ENCODE measurements at regions not wholly inside any gene's neighbourhood (a gene's known extent, or its start where the extent isn't known, plus 50 kb on each side); places are given as distances from the start of the nearest gene placed in this dataset.
"Not testable (repeated sequence)": the region's sequence is repeated elsewhere in the genome, so short reads cannot be mapped to it uniquely, and the experiment has no call there.

DNA sequence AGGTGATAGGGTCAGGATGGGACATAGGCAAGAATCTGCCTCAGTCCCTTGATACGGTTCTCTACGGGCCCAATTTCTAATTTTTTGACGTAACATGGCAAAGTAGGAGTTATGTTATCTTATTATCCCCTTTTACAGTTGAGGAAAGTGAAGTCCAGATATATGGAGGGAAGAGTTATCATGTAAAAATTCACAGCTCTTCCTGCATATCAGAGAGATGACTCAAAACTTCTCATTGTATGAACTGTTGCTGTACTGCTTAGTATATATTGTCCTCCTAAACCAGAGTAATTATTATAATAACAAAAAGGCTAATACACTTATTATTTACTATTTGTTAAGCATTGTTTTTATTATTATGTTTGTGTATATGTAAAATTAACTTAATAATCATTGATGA, 260.5 kb upstream of the IGFBP7 start:
- DNase-seq: no peak

DNA sequence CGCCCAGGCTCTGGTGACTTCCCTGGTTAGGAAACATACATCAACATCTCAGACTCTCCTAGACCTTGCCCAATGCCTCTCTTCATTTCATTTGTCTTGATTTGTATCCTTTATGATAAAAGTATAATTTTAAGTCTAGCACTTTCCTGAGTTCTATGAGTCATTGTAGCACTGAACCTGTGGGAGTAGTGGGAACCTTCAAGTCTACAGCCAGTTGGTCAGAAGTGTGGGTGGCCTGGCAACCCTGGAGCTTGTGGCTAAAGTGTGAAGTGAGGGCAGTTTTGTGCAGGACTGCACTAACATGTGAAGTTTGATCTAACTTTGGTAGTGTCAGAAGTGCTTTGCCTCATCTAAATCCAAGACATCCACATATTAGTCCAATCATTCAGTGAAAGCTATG, 259.3 kb upstream of the IGFBP7 start:
- DNase-seq: no peak

DNA sequence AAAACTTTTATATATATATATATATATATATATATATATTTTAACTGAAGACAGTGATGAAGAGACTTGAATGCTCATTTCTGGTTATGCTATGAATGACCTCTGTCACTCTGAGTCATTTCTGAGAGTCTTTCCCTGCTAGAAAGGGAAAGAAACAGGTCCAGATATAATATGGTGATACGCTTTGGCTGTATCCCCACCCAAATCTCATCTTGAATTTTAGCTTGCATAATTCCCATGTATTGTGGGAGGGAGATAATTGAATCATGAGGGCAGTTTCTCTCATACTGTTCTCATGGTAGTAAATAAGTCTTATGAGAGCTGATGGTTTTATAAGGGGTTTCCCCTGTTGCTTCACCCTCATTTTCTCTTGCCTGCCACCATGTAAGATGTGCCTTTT, 254.1 kb upstream of the IGFBP7 start:
- DNase-seq: no peak

DNA sequence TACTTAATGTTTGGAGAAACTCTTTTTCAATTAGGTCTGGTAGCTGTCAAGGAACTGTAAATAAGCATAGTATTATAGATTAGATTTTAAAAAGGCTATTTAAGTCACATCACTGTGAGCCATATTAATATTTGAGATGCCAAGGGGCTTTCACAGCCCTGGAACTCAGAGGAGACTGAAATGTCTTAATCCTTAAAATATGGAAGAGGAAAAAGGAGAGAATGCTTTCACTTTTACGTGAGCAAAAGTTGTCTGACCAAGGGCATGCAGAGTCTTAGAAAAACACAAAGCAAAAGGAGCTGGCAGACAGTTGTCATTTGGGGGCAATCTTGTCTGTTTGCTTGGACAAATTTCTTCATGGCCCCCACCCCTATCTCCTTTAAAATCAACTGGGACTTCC, 253.2 kb upstream of the IGFBP7 start:
- no peak for DNase-seq

DNA sequence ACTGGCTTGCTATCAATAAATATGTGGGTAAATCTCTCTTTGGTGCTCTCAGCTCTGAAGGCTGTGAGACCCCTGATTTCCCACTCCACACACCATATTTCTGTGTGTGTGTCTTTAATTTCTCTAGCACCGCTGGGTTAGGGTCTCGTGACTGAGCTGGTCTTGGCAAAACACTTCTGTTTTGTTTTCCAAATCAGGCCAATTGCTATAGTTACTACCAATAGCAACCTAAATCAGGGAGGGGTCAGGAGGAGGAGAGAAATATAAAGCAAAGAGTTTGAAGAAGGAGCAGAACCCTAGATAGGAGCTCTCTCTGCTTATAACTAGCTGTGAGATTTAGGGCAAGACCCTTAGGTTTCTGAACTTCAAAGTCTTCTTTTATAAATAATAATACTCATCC, 250.5 kb upstream of the IGFBP7 start:
- DNase-seq: no peak

DNA sequence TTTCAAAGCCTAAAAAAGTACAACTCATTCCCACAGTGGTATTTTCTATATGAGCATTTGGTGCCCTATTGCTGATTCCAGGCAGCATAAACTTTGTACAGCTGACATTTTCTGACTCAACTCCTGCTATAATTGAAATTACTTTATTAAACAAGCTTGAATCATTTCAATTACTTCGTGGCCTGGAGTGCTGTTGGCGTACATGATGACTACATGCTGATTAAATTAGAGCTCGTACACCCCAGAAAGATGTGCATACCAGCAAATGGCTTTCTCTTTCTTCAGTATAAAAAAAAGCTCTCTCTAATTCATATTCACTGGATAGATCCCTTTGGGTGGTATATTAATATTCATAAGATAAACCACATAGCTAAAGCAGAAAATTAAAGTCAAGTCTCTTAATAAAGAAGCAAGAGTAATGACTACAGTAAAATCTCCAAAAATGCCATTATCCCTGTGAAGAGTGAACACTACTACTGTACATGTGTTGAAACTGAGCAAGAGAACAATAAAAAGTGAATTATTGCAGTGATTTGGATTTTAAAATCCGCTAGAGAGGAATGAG, 245.0 kb upstream of the IGFBP7 start:
- DNase-seq: no peak

DNA sequence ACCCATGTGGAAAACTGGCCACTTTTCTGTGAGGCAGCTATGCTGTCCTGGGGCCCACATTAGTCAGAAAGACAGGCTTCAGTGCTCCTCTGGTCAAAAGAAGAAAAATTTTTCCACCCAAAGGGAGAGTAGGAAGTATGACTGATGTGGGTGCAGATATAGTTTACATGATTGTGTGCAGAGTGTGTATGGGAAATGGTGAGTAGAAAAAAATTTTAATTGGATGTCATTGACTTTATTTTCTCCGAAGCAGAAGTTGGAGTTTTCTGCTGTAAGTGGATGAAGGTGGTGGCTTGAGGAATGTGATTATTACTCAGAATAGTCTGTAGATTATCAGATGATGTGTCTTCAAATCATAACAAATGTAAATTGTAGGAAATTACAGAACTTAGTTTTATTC, 241.5 kb upstream of the IGFBP7 start:
- no peak for DNase-seq

DNA sequence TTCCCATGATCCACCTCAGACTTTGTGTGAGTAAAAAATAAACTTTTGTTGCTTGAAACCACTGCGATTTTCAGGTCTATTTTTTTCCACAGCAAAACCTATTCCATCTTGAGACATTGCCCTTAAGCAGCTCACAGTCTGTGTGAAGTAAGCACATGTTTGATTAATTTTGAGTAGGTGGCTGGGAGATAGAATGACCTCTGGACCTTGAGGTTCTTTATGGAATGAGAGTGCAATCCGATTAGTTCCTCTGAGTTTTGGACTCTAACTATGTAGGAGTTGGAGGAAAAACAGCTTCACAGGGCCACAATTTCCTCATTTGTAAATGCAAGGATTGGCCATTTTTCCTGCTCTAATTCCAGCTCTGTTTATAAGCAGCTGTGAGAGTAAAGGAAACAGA, 234.1 kb upstream of the IGFBP7 start:
- DNase-seq: no peak

DNA sequence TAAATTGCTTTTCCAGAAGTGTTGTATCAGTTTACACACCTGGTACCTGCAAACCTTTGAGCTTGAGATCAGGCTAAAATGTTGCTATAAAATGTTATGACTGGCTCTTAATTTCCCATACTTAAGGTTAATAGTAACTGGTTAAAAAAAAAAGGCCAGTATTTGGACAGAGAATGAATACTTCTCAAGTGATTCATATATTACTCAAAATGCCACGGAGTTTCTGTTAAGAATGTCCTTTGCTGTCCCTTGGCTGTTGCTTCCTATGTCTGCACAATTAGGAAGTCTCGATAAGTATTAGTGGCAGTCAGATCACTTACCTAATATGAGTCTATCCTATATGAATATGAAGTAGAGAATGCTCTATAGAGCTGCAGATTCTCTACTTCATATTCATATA, 232.2 kb upstream of the IGFBP7 start:
- no peak for DNase-seq

DNA sequence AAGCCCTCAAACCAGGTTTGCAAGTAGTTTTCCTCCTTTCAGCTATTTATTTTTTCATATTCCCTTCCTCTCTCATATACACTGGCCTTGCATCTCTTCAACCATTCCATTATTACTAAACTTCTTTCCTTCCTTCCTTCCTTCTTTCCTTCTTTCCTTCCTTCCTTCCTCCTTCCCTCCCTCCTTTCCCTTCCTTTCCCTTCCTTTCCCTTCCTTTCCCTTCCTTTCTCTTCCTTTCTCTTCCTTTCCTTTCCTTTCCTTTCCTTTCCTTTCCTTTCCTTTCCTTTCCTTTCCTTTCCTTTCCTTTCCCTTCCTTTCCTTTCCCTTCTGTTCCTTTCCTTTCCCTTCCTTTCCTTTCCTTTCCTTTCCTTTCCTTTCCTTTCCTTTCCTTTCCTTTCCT, 228.7 kb upstream of the IGFBP7 start:
- DNase-seq: not testable (repeated sequence)

DNA sequence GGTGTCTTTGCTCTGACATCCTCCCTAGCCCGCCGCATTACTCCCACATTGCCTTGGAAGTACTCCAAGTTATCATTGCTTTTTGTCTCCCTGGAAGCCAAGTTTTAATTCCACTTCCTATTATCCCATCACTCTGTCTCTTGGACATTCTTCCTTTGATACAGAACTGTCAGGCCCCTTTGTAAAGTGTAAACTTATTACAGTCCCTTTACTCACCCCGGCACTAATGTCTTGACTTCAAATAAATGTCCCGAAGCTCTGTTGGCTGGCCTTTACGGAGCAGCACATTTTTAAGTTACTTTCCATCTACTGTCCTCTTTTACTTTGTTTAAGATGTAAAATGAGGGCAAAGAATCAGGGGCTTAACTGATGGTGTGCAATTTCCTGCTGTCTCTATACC, 223.5 kb upstream of the IGFBP7 start:
- no peak for DNase-seq

DNA sequence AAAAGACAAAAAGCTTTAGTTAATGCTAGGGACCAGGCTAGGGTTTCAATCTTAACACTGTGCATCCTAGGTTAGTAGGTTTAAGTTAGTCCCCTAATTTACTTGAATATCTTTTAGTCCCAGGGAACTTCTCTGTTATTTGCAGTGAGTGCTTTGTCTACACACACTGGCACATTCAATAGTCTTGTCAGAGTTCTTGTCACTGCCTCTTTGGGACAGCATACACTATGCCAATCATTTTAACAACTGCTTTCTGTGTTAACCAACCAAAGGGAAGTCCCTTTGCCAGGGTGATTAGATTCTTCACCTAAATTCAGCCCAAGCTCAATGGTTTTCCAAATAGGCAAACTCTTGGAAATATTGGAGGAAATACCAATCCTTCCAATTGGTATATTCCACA, 221.8 kb upstream of the IGFBP7 start:
- DNase-seq: no peak

DNA sequence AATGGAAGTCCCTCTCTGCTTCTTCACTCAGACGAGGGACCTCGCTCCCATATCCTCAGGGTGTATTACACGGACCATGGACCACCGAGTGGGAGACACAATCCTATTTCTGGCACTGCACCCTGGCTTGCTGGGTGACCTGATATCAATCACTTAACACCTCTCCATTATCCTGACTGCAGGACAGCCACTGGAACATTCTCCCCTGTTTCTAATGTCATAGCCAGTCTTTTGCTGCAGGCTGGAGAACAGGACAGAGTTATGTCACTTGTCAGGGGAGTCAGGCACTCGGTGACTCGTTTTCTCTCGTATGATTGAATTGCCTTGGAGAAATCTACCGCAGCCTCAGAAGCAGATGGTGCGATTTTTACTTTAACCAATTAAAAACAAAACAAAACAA, 219.1 kb upstream of the IGFBP7 start:
- DNase-seq: no peak

DNA sequence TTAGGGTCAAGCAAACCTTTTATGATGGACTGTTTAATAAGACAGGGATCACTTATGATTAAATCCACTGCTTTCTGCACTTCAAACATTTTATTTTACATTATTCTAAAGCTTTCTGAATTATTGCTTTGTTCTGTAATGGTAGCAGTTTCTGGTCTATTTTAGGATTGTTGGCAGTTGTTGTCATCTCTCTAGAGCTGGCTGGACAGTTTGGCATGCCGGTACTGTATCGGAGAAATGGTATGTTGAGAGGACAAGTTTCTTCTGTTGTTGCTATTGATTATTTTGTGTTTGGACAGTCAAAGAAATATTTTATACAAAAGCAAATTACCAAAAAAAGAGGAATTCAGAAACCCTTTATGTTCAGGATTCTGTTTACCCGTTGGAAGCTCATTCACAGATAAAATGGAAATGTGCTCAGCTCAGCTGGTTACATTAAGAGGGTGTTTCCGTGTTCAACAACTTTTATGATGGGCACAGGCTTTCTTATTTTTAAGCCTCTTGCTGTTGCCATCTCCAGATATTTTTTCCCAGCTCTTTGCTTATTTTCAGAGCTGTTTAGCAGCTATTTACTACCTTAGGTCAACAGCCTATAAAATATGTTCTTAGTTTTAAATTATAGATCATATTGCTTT, 214.6 kb upstream of the IGFBP7 start:
- DNase-seq: no peak

DNA sequence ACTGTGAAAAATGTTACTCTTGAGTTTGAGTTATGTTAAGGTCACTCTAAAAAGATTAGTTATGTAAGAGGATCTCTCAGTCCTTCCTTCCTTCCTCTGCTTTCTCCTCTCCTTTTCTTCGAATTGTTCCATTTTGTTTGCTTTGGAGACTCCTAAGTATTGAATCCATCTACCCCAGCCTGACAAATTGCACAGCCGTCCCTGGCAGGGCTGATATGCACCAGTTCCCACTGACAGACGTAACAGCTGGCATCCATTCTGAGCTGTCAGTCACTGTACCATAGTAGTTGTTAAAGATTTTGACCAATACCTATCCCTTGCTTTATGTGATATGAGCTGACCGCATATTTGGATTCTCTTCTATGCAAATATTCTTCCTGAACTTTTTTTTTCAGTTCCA, 210.7 kb upstream of the IGFBP7 start:
- no peak for DNase-seq

DNA sequence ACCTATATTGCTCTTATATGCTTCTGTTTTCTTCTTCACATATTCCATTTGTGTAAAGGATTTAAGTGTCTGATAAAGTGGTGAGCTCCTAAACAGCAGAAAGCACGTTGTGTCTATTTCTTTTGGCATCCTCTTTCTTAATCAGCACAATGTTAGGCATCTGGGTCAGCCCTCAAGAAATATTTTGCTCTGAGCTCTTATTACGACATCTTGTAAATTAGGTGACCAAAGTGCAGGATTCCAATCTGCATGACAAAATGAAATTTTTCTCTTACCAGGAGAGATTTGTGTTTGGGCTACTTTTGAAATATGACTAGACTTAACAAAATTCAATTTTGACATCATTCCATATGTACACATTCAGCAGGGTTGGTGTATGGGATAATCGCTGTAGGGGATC, 210.0 kb upstream of the IGFBP7 start:
- no peak for DNase-seq

DNA sequence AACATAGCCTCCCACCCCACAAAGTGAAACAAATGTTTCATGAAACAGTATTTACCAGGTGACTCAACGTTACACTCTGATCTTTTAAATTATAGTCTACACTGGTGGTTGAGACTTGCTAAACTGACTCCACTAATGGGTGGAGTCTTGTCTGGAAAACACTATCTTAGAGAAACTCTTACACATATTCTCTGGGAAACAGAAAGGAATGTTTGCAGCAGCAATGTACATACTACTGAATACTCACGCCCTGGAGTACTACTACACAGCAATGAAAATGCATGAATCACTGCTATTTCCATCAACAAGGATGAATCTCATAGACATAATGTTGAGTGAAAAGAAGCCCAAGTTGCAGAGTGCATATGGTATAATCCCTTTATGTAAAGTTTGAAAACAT, 208.5 kb upstream of the IGFBP7 start:
- no peak for DNase-seq

DNA sequence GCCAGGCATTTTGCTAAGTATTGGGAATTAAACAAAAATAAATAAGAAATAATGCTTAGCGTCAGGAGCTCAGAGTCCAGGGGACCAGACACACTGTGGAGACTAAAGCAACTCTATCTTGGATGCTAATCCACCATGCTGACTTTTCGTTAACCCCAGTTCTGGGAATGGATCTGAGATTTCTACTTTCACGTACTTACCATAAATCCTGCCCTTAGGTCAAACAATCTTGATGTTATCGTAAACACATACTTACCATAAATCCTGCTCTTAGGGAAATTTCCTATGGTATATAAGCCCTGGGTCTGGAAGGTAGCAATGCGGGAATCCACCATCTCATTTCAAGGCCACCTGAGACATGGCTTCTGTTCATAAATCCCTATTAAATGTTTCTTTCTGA, 204.5 kb upstream of the IGFBP7 start:
- no peak for DNase-seq

DNA sequence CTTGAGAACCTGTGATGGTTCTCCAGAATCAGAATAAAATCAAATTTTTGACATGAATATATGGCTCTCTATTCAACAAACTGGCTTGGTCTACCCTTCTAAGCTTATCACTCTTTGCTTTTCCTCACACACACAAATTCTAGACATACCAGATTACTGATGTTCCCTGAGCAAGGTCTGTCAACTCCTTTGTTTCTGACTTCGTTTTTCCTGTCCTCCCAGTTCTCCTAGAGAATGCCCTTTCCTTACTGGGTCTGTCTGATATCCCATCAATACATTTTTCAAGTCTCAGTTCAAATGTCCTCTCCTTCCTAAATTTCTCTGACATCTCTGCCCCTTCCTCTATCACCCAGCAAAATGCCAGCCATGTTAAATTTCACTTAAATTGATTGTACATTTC, 202.1 kb upstream of the IGFBP7 start:
- no peak for DNase-seq

DNA sequence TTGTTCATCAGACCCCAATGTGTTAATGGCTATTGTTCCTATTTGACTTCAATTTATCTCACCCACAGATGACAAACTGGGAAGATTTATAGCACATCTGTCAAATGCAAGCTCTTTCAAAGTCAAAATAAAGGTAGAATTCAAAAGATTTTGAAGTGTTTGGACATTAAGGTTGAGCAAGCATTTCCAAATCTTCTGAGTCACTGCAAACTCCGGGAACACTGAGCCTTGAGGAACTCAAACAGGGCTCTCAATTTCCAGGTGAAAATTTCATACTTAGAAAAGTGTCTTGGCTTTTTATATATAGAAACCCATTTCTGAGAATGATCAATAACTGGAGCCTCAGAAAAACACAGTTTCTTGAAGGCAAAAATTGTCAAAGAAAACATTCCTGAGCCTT, 199.5 kb upstream of the IGFBP7 start:
- DNase-seq: no peak

DNA sequence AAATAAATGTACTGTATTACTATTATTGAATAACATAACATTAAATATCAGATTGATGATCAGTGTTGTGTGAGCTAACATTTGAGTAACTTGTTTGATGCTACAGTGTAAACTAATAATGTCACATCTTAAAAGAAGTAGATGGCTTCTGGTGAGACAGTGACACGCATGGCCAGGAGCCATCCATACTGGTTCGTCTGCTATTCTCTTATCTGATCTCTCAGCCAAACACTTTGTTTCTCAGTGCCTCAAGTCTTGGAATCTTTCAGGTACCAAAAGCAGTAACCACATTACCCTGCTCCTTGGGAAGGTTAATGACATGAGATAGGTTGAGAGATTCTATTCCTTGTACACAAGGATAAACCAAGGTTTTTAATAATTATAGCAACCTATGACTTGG, 198.1 kb upstream of the IGFBP7 start:
- no peak for DNase-seq

DNA sequence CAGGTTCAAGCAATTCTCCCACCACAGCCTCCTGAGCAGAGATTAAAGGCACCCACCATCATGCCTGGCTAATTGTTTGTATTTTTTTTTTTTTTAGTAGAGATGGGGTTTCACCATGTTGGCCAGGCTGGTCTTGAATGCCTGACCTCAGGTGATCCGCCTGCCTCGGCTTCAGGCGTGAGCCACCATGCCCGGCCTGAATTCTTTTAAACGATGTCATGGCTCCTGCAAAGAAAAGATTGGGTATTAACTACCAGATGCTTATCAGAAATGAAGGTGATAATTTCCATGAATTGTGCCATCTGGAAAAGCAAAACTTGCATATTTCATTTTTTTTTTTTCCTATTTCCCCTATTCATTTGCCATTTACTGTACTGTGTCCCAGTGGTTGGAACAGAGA, 195.7 kb upstream of the IGFBP7 start:
- no peak for DNase-seq

DNA sequence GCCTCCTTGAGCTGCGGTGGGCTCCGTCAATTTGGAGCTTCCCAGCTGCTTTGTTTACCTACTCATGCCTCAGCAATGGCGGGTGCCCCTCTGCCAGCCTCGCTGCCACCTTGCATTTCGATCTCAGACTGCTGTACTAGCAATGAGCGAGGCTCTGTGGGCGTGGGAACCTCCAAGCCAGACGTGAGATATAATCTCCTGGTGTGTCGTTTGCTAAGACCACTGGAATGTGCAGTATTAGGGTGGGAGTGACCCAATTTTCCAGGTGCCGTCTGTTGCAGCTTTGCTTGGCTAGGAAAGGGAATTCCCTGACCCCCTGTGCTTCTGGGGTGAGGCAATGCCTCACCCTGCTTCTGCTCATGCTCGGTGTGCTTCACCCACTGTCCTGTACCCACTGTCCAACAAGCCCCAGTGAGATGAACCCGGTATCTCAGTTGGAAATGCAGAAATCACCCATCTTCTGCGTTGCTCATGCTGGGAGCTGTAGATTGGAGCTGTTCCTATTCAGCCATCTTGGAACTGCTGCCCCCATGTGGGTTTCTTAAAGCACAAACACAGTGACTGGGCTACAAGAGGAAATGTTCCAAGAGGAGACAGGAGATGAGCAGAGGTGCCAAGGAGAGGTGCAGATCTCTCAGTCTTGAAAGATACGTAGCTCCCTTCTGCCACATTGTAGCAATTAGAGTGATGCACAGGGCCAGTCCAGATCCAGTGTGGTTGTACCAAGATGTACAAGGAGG, 193.0 kb upstream of the IGFBP7 start:
- DNase-seq: no peak

DNA sequence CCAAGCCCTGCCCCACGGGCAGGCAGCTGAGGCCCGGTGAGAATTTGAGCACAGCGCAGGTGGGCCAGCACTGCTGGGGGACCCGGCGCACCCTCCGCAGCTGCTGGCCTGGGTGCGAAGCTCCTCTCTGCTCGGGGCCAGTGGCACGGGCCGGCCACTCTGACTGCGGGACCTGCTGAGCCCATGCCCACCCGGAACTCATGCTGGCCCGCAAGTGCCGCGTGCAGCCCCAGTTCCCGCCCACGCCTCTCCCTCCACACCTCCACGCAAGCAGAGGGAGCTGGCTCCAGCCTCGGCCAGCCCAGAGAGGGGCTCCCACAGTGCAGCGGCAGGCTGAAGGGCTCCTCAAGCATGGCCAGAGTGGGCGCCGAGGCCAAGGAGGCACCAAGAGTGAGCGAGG, 190.1 kb upstream of the IGFBP7 start:
- not testable (repeated sequence) for DNase-seq

DNA sequence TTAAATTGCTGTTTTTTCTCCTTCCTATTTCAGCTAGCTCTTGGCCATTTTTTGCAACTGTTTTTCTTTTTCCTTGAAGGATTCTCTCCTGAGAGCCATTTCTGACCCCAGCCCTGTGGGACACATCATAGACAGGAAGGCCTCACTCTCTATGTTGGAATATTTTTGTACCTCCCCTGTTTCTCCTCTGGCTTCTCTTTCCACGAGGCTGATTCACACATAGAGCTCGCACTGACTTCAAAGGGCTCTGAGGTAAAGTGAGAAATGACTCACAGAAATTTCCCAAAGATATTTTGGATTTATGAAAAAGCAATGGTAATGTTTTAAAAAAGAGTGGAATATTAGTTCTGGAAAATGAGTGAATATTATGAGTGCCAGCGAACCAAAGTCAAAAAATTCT, 181.7 kb upstream of the IGFBP7 start:
- no peak for DNase-seq
